ENCODE measurements at regions not wholly inside any gene's neighbourhood (a gene's known extent, or its start where the extent isn't known, plus 50 kb on each side); places are given as distances from the start of the nearest gene placed in this dataset.

- Histone ChIP-seq H3K27me3 (replicated peaks; ENCODE audit: insufficient read depth, low read depth, low read length, poor library complexity) (no peaks in the 10 kb centered on the region), H3K4me1 (ENCODE audit: insufficient read depth, low read length, poor library complexity, severe bottlenecking) (no peaks in the 10 kb centered on the region), H3K36me3 (ENCODE audit: insufficient read depth, low read length, poor library complexity, severe bottlenecking) (no peaks in the 10 kb centered on the region), H3K4me3 (ENCODE audit: low read depth, low read length, poor library complexity, severe bottlenecking) (no peak overlapping the region), H3K9me3 (ENCODE audit: low read depth, low read length, poor library complexity, severe bottlenecking) (peaks cover 7% of the 10 kb centered on the region), H3K27ac (ENCODE audit: low read depth, low read length, poor library complexity, severe bottlenecking) (no peak overlapping the region)
- TF ChIP-seq EZH2 (IDR thresholded peaks at IDR 0.05; ENCODE audit: borderline replicate concordance, low read depth, low read length, poor library complexity, severe bottlenecking), result no peak
- TF ChIP-seq, protein P1, sequence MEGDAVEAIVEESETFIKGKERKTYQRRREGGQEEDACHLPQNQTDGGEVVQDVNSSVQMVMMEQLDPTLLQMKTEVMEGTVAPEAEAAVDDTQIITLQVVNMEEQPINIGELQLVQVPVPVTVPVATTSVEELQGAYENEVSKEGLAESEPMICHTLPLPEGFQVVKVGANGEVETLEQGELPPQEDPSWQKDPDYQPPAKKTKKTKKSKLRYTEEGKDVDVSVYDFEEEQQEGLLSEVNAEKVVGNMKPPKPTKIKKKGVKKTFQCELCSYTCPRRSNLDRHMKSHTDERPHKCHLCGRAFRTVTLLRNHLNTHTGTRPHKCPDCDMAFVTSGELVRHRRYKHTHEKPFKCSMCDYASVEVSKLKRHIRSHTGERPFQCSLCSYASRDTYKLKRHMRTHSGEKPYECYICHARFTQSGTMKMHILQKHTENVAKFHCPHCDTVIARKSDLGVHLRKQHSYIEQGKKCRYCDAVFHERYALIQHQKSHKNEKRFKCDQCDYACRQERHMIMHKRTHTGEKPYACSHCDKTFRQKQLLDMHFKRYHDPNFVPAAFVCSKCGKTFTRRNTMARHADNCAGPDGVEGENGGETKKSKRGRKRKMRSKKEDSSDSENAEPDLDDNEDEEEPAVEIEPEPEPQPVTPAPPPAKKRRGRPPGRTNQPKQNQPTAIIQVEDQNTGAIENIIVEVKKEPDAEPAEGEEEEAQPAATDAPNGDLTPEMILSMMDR (conservative IDR thresholded peaks at IDR 0.05; ENCODE audit: low read depth, low read length), result no peak
- ChIA-PET POLR2A (ENCODE audit: low non-redundant PET) (no interaction called here), CTCF (no interaction called here)
- DNase-seq (ENCODE audit: low spot score), result no peak
- BruUV-seq (replicated peaks), result no TSS peak
- intact Hi-C loops (cut with micrococcal nuclease; ENCODE audit: unreplicated experiment), result no loop called here
Measured at GRCh38 chr17:71192848-71193247, 928.0 kb upstream of the SOX9 start.

GRCh38 chr17:71200597-71200996, 920.2 kb upstream of the SOX9 start:
- BruUV-seq (replicated peaks), result no TSS peak

GRCh38 chr17:71201639-71202038, 919.2 kb upstream of the SOX9 start:
- POLR2A ChIA-PET (ENCODE audit: low non-redundant PET), result no interaction called here

More at GRCh38 chr17:71200597-71200996, 920.2 kb upstream of the SOX9 start:
- CTCF ChIA-PET, result no interaction called here
- TF ChIP-seq, protein P1 (conservative IDR thresholded peaks at IDR 0.05; ENCODE audit: low read depth, low read length), result no peak
- TF ChIP-seq EZH2 (IDR thresholded peaks at IDR 0.05; ENCODE audit: borderline replicate concordance, low read depth, low read length, poor library complexity, severe bottlenecking), result no peak
- Histone ChIP-seq H3K27me3 (replicated peaks; ENCODE audit: insufficient read depth, low read depth, low read length, poor library complexity) (no peaks in the 10 kb centered on the region), H3K4me1 (ENCODE audit: insufficient read depth, low read length, poor library complexity, severe bottlenecking) (no peaks in the 10 kb centered on the region), H3K27ac (ENCODE audit: low read depth, low read length, poor library complexity, severe bottlenecking) (no peak overlapping the region), H3K9me3 (ENCODE audit: low read depth, low read length, poor library complexity, severe bottlenecking) (peaks cover 27% of the 10 kb centered on the region), H3K36me3 (ENCODE audit: insufficient read depth, low read length, poor library complexity, severe bottlenecking) (no peaks in the 10 kb centered on the region), H3K4me3 (ENCODE audit: low read depth, low read length, poor library complexity, severe bottlenecking) (no peak overlapping the region)
- DNase-seq (ENCODE audit: low spot score), result no peak
- intact Hi-C loops (cut with micrococcal nuclease; ENCODE audit: unreplicated experiment), result no loop called here
- POLR2A ChIA-PET (ENCODE audit: low non-redundant PET), result no interaction called here

More at GRCh38 chr17:71201639-71202038, 919.2 kb upstream of the SOX9 start:
- Histone ChIP-seq H3K27ac (ENCODE audit: low read depth, low read length, poor library complexity, severe bottlenecking) (no peak overlapping the region), H3K4me3 (ENCODE audit: low read depth, low read length, poor library complexity, severe bottlenecking) (no peak overlapping the region), H3K9me3 (ENCODE audit: low read depth, low read length, poor library complexity, severe bottlenecking) (peaks cover 26% of the 10 kb centered on the region), H3K36me3 (ENCODE audit: insufficient read depth, low read length, poor library complexity, severe bottlenecking) (no peaks in the 10 kb centered on the region), H3K27me3 (replicated peaks; ENCODE audit: insufficient read depth, low read depth, low read length, poor library complexity) (no peaks in the 10 kb centered on the region), H3K4me1 (ENCODE audit: insufficient read depth, low read length, poor library complexity, severe bottlenecking) (no peaks in the 10 kb centered on the region)
- DNase-seq (ENCODE audit: low spot score), result no peak
- BruUV-seq (replicated peaks), result no TSS peak
- CTCF ChIA-PET, result no interaction called here
- intact Hi-C loops (cut with micrococcal nuclease; ENCODE audit: unreplicated experiment), result no loop called here
- TF ChIP-seq, protein P1 (conservative IDR thresholded peaks at IDR 0.05; ENCODE audit: low read depth, low read length), result no peak
- TF ChIP-seq EZH2 (IDR thresholded peaks at IDR 0.05; ENCODE audit: borderline replicate concordance, low read depth, low read length, poor library complexity, severe bottlenecking), result no peak
